ENCODE measurements at regions not wholly inside any gene's neighbourhood (a gene's known extent, or its start where the extent isn't known, plus 50 kb on each side); places are given as distances from the start of the nearest gene placed in this dataset.

DNA sequence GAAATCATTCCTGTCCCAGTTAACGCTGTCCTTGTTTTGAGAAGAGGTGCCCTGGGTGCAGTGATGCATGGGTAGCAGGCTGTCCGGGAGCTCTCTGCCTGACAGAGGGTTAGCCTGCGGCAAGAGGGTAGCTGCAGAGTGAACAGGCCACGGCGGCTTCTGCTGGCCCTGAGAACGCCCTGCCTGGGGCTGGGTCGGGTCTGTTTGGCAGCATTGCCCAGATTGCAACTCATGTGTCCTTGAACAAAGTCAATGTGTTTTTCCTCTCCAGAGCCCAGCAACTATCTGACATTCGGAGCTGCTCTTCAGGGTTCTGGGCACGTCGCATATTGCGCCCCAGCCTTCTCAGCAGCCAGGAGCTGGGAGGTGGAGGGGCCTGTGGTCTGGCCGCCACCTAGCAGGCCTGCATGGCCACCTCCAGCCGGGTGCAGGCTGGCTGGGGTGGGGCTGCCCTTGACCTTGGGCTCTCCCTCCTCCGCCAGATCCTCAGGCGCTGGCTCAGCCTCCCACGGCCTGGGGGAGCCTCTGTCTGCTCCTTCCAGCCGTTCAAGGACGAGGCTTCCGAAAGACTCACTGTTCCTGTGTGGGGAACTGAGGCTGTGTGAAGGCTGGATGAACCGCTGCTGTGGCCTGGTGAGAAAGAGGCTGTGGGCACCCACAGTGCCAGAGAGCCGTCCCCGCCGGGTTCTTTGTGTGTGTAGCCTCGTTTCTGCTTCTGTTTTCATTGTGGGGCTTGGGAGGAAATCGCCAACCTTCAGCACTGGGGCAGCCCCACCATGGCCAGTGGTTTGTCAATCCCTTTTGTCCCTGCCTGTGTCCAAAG is 146.7 kb downstream of the NPIPB11 start (continued):
- TF ChIP-seq STAG1 (CRISPR knock-in tag; IDR thresholded peaks at IDR 0.05): peak; percentile 28
- TF ChIP-seq, protein P1, sequence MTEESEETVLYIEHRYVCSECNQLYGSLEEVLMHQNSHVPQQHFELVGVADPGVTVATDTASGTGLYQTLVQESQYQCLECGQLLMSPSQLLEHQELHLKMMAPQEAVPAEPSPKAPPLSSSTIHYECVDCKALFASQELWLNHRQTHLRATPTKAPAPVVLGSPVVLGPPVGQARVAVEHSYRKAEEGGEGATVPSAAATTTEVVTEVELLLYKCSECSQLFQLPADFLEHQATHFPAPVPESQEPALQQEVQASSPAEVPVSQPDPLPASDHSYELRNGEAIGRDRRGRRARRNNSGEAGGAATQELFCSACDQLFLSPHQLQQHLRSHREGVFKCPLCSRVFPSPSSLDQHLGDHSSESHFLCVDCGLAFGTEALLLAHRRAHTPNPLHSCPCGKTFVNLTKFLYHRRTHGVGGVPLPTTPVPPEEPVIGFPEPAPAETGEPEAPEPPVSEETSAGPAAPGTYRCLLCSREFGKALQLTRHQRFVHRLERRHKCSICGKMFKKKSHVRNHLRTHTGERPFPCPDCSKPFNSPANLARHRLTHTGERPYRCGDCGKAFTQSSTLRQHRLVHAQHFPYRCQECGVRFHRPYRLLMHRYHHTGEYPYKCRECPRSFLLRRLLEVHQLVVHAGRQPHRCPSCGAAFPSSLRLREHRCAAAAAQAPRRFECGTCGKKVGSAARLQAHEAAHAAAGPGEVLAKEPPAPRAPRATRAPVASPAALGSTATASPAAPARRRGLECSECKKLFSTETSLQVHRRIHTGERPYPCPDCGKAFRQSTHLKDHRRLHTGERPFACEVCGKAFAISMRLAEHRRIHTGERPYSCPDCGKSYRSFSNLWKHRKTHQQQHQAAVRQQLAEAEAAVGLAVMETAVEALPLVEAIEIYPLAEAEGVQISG (CRISPR knock-in tag; IDR thresholded peaks at IDR 0.05): peak; percentile 45
- TF ChIP-seq RBFOX2 (IDR thresholded peaks at IDR 0.05; ENCODE audit: low read depth, low read length): peak; percentile 51; the same call in 1 of the 2 replicates
- TF ChIP-seq, protein P2, sequence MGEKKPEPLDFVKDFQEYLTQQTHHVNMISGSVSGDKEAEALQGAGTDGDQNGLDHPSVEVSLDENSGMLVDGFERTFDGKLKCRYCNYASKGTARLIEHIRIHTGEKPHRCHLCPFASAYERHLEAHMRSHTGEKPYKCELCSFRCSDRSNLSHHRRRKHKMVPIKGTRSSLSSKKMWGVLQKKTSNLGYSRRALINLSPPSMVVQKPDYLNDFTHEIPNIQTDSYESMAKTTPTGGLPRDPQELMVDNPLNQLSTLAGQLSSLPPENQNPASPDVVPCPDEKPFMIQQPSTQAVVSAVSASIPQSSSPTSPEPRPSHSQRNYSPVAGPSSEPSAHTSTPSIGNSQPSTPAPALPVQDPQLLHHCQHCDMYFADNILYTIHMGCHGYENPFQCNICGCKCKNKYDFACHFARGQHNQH (CRISPR knock-in tag; IDR thresholded peaks at IDR 0.05): peak; percentile 49; the same call in 1 of the 2 replicates
- 0 out of 2 replicates have a peak, but pooled peaks have one; percentile 17 for TF ChIP-seq ATF3 (CRISPR knock-in tag; IDR thresholded peaks at IDR 0.05)
- peak; percentile 63; the same call in 1 of the 2 replicates for TF ChIP-seq GATAD2A (CRISPR knock-in tag; IDR thresholded peaks at IDR 0.05)

All from HepG2 (cell line).